ENCODE measurements at regions not wholly inside any gene's neighbourhood (a gene's known extent, or its start where the extent isn't known, plus 50 kb on each side); places are given as distances from the start of the nearest gene placed in this dataset.

DNA sequence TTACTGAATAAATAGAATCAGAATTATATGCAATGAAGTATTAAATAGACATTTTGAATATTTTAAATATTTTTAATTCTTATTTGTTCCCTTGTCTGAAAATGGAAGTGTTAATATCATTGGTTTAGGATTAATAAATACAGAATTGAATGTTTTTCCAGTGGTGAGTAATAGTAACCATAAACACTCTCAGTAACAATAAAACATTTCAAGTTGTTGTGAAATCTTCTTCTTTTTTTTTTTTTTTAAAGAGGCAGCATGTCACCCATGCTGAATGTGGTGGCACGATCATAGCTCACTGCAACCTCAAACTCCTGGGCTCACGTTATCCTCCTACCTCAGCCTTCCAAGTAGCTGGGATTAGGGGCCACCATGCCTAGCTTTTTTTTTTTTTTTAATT, 86.2 kb upstream of the ZBTB18 start:
- TF ChIP-seq, protein P1, sequence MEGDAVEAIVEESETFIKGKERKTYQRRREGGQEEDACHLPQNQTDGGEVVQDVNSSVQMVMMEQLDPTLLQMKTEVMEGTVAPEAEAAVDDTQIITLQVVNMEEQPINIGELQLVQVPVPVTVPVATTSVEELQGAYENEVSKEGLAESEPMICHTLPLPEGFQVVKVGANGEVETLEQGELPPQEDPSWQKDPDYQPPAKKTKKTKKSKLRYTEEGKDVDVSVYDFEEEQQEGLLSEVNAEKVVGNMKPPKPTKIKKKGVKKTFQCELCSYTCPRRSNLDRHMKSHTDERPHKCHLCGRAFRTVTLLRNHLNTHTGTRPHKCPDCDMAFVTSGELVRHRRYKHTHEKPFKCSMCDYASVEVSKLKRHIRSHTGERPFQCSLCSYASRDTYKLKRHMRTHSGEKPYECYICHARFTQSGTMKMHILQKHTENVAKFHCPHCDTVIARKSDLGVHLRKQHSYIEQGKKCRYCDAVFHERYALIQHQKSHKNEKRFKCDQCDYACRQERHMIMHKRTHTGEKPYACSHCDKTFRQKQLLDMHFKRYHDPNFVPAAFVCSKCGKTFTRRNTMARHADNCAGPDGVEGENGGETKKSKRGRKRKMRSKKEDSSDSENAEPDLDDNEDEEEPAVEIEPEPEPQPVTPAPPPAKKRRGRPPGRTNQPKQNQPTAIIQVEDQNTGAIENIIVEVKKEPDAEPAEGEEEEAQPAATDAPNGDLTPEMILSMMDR (IDR thresholded peaks at IDR 0.05): no peak
- no peak for TF ChIP-seq POLR2A (IDR thresholded peaks at IDR 0.05)
- no peak for TF ChIP-seq EP300 (IDR thresholded peaks at IDR 0.05; ENCODE audit: low read depth)
